ENCODE measurements at regions not wholly inside any gene's neighbourhood (a gene's known extent, or its start where the extent isn't known, plus 50 kb on each side); places are given as distances from the start of the nearest gene placed in this dataset.

GRCh38 chr9:129363216-129363873, 185.3 kb upstream of the IER5L start:
- DNase-seq (ENCODE audit: low read depth), result no peak
- TF ChIP-seq CTCF (conservative IDR thresholded peaks at IDR 0.05; ENCODE audit: low read depth, low read length), result no peak
- no peak overlapping the region for H3K4me3 ChIP-seq (ENCODE audit: low read depth, low read length)

GRCh38 chr9:129362287-129363000, 184.4 kb upstream of the IER5L start:
- TF ChIP-seq CTCF (conservative IDR thresholded peaks at IDR 0.05; ENCODE audit: low read depth, low read length), result no peak
- H3K4me3 ChIP-seq (ENCODE audit: low read depth, low read length), result no peak overlapping the region
- peak; percentile 63 for DNase-seq (ENCODE audit: low read depth)

- no peak for TF ChIP-seq CTCF (conservative IDR thresholded peaks at IDR 0.05; ENCODE audit: low read depth, low read length)
These were observed 183.1 kb upstream of the IER5L start for GRCh38 chr9:129361196-129361595.

GRCh38 chr9:129359916-129360536, 182.0 kb upstream of the IER5L start:
- H3K4me3 ChIP-seq (ENCODE audit: low read depth, low read length), result no peak overlapping the region
- no peak for DNase-seq (ENCODE audit: low read depth)
- no peak for TF ChIP-seq CTCF (conservative IDR thresholded peaks at IDR 0.05; ENCODE audit: low read depth, low read length)

More at GRCh38 chr9:129361196-129361595, 183.1 kb upstream of the IER5L start:
- no peak overlapping the region for H3K4me3 ChIP-seq (ENCODE audit: low read depth, low read length)
- DNase-seq (ENCODE audit: low read depth), result no peak

GRCh38 chr9:129359162-129359811, 181.2 kb upstream of the IER5L start:
- DNase-seq (ENCODE audit: low read depth), result no peak

More at GRCh38 chr9:129359162-129359811, 181.2 kb upstream of the IER5L start:
- TF ChIP-seq CTCF (conservative IDR thresholded peaks at IDR 0.05; ENCODE audit: low read depth, low read length), result no peak
- H3K4me3 ChIP-seq (ENCODE audit: low read depth, low read length), result no peak overlapping the region
